ENCODE measurements at regions not wholly inside any gene's neighbourhood (a gene's known extent, or its start where the extent isn't known, plus 50 kb on each side); places are given as distances from the start of the nearest gene placed in this dataset.

DNA sequence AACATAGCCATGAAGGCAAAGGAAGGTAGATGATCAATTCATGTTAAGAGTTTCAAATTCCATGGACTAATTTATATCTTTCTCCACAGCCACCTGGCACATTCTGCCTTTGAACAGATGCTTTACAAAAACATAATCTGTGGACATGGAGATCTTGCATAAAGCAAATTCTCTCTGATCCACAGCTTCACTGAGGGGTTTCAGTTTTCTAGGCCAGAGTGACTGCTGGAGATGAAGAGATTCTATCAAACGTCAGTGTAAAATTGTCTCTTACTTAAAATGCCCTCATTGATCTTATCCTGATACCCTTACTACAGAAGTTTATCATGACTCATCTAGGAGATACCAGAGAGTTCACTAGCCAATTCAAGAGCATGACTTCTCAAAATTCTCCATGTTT lies 291.6 kb downstream of the DAD1 start:
- Histone ChIP-seq H3F3A (ENCODE audit: low read depth) (no peaks in the 10 kb centered on the region), H3K9me2 (replicated peaks; ENCODE audit: low read depth, low read length) (no peaks in the 10 kb centered on the region), H4K20me1 (ENCODE audit: insufficient read depth, low read length, poor library complexity, severe bottlenecking) (no peaks in the 10 kb centered on the region), H3K9me3 (ENCODE audit: insufficient read depth, low read depth, low read length) (no peaks in the 10 kb centered on the region), H3K79me2 (ENCODE audit: insufficient read depth, low read length) (no peaks in the 10 kb centered on the region), H3K4me1 (ENCODE audit: insufficient read depth, low read length, poor library complexity, severe bottlenecking) (no peaks in the 10 kb centered on the region), H3K4me2 (ENCODE audit: low read depth, low read length, poor library complexity, severe bottlenecking) (no peak overlapping the region), H3K4me3 (ENCODE audit: low read length, poor library complexity, severe bottlenecking) (no peak overlapping the region), H2AFZ (ENCODE audit: low read length) (no peak overlapping the region), H3K9ac (ENCODE audit: low read depth, low read length, poor library complexity, severe bottlenecking) (no peak overlapping the region), H3K27me3 (ENCODE audit: insufficient read depth, low read length, poor library complexity, severe bottlenecking) (no peaks in the 10 kb centered on the region), H3K36me3 (ENCODE audit: insufficient read depth, low read length) (no peaks in the 10 kb centered on the region)
- no peak for TF ChIP-seq EZH2phosphoT487 (IDR thresholded peaks at IDR 0.05; ENCODE audit: borderline replicate concordance)
- TF ChIP-seq, protein P1, sequence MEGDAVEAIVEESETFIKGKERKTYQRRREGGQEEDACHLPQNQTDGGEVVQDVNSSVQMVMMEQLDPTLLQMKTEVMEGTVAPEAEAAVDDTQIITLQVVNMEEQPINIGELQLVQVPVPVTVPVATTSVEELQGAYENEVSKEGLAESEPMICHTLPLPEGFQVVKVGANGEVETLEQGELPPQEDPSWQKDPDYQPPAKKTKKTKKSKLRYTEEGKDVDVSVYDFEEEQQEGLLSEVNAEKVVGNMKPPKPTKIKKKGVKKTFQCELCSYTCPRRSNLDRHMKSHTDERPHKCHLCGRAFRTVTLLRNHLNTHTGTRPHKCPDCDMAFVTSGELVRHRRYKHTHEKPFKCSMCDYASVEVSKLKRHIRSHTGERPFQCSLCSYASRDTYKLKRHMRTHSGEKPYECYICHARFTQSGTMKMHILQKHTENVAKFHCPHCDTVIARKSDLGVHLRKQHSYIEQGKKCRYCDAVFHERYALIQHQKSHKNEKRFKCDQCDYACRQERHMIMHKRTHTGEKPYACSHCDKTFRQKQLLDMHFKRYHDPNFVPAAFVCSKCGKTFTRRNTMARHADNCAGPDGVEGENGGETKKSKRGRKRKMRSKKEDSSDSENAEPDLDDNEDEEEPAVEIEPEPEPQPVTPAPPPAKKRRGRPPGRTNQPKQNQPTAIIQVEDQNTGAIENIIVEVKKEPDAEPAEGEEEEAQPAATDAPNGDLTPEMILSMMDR (conservative IDR thresholded peaks at IDR 0.05; ENCODE audit: low read length): no peak

DNA sequence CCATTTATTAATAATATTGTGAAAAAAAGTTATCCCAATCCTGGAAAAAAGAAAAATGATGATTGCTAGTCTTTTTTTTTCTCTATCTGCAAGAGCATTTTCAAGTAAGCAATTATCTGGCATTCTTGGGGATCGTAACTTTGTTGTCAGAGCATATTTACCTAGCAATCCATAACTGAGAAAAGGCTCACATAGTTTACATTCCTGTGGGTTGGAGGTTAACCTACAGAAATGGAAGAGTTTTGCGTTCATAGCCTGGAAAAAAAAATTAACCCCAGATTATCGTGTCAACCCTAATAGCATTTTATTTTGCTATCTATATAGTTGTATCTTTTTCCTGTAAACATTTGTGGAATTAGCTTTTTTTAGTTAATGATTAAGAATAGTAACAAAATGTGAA lies 292.3 kb downstream of the DAD1 start:
- no peaks in the 10 kb centered on the region for H3K79me2 ChIP-seq (ENCODE audit: insufficient read depth, low read length)
- H3K36me3 ChIP-seq (ENCODE audit: insufficient read depth, low read length): no peaks in the 10 kb centered on the region
- no peak overlapping the region for H3K4me3 ChIP-seq (ENCODE audit: low read length, poor library complexity, severe bottlenecking)
- TF ChIP-seq, protein P1 (conservative IDR thresholded peaks at IDR 0.05; ENCODE audit: low read length): no peak
- no peak for TF ChIP-seq EZH2phosphoT487 (IDR thresholded peaks at IDR 0.05; ENCODE audit: borderline replicate concordance)
- no peaks in the 10 kb centered on the region for H3K9me3 ChIP-seq (ENCODE audit: insufficient read depth, low read depth, low read length)
- H3K9ac ChIP-seq (ENCODE audit: low read depth, low read length, poor library complexity, severe bottlenecking): no peak overlapping the region
- H3K27me3 ChIP-seq (ENCODE audit: insufficient read depth, low read length, poor library complexity, severe bottlenecking): no peaks in the 10 kb centered on the region
- no peaks in the 10 kb centered on the region for H3K4me1 ChIP-seq (ENCODE audit: insufficient read depth, low read length, poor library complexity, severe bottlenecking)
- H2AFZ ChIP-seq (ENCODE audit: low read length): no peak overlapping the region
- no peak overlapping the region for H3K4me2 ChIP-seq (ENCODE audit: low read depth, low read length, poor library complexity, severe bottlenecking)
- no peaks in the 10 kb centered on the region for H4K20me1 ChIP-seq (ENCODE audit: insufficient read depth, low read length, poor library complexity, severe bottlenecking)
- H3K9me2 ChIP-seq (replicated peaks; ENCODE audit: low read depth, low read length): no peaks in the 10 kb centered on the region
- no peaks in the 10 kb centered on the region for H3F3A ChIP-seq (ENCODE audit: low read depth)

- TF ChIP-seq, protein P1 (conservative IDR thresholded peaks at IDR 0.05; ENCODE audit: low read length): no peak
- no peak for TF ChIP-seq EZH2phosphoT487 (IDR thresholded peaks at IDR 0.05; ENCODE audit: borderline replicate concordance)
- Histone ChIP-seq H4K20me1 (ENCODE audit: insufficient read depth, low read length, poor library complexity, severe bottlenecking) (no peaks in the 10 kb centered on the region), H3K9ac (ENCODE audit: low read depth, low read length, poor library complexity, severe bottlenecking) (no peak overlapping the region), H2AFZ (ENCODE audit: low read length) (no peak overlapping the region), H3K9me3 (ENCODE audit: insufficient read depth, low read depth, low read length) (no peaks in the 10 kb centered on the region), H3F3A (ENCODE audit: low read depth) (no peaks in the 10 kb centered on the region), H3K9me2 (replicated peaks; ENCODE audit: low read depth, low read length) (no peaks in the 10 kb centered on the region), H3K4me1 (ENCODE audit: insufficient read depth, low read length, poor library complexity, severe bottlenecking) (no peaks in the 10 kb centered on the region), H3K36me3 (ENCODE audit: insufficient read depth, low read length) (no peaks in the 10 kb centered on the region), H3K4me3 (ENCODE audit: low read length, poor library complexity, severe bottlenecking) (no peak overlapping the region), H3K4me2 (ENCODE audit: low read depth, low read length, poor library complexity, severe bottlenecking) (no peak overlapping the region), H3K79me2 (ENCODE audit: insufficient read depth, low read length) (no peaks in the 10 kb centered on the region), H3K27me3 (ENCODE audit: insufficient read depth, low read length, poor library complexity, severe bottlenecking) (no peaks in the 10 kb centered on the region)
Measured at GRCh38 chr14:22296088-22296487, 292.9 kb downstream of the DAD1 start.

Data from Loucy (cell line).